ENCODE measurements at regions not wholly inside any gene's neighbourhood (a gene's known extent, or its start where the extent isn't known, plus 50 kb on each side); places are given as distances from the start of the nearest gene placed in this dataset.
"Not testable (repeated sequence)": the region's sequence is repeated elsewhere in the genome, so short reads cannot be mapped to it uniquely, and the experiment has no call there.

DNA sequence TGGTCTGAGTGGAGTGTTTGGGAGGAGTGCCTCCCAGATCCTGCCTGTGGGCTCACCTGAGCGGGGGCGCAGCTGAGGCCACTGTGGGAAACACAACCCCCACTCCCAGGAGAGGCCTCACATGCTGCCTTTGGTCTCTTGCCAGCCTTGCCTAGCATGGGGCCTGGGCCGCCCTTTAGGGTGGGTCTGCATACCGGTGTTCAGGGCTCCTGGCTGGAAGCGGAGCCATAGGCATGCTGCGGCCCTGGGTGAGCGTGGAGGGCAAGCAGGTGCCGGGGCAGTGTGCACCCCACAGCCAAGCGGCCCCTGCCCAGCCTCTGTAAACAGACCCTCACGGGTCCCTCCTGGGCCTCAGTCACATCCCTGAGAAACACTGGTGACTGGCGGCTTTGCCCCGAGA, 255.3 kb downstream of the ANKRD30B start:
- WGBS, 2 donors: 90 to 91% methylated on average over 4 to 12 of the region's 12 CpGs
- ATAC-seq (ENCODE audit: low FRiP score); DNase-seq; H3K4me1 ChIP-seq (ENCODE audit: control insufficient read depth in 1 of 2, insufficient read depth in 2 of 2, low read length in 2 of 2); H3K4me3 ChIP-seq (ENCODE audit: low read length in 2 of 2); H3K27ac ChIP-seq (ENCODE audit: low read depth in 1 of 2, low read length in 2 of 2); H3K36me3 ChIP-seq (ENCODE audit: control insufficient read depth in 1 of 2, insufficient read depth in 2 of 2, low read length in 1 of 2); H3K9me3 ChIP-seq (ENCODE audit: control insufficient read depth, low read length); intact Hi-C loops (cut with DNase I); H3K27me3 ChIP-seq (ENCODE audit: control insufficient read depth in 1 of 2, insufficient read depth in 2 of 2, low read length in 1 of 2): not testable (repeated sequence)

DNA sequence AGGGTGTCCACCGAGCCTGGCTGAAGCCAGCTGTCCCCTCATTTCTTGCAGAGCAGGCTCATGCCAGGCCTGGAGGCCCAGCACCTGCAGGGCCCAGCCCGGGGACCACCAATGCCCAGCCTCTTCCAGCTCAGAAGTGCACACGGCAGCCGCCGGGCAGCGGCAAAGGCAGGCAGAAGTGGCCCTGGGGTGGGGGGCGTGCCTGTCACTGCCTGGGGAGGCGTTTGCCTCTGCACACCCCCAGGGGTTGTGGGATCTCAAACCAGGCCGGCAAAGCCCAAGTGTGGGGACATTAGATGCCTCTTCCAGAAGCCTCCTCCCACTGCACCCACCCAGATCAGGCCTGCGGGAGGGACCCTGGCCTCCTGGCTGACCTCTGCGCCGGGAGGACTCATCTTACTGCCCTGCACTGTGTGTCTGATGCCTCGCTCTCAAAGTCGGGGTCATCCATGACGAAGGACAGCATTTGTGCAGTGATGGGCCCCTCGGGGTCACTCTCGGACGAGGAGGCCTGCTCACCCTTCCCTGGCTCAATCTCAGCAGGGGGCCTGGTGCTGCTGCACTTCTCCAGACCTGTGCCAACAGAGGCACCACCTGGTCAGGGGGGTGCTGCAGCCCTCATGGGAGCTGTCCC, 255.8 kb downstream of the ANKRD30B start:
- H3K9me3 ChIP-seq (ENCODE audit: control insufficient read depth, low read length); intact Hi-C loops (cut with DNase I); H3K27me3 ChIP-seq (ENCODE audit: control insufficient read depth in 1 of 2, insufficient read depth in 2 of 2, low read length in 1 of 2); H3K4me3 ChIP-seq (ENCODE audit: low read length in 2 of 2); H3K4me1 ChIP-seq (ENCODE audit: control insufficient read depth in 1 of 2, insufficient read depth in 2 of 2, low read length in 2 of 2); DNase-seq; H3K27ac ChIP-seq (ENCODE audit: low read depth in 1 of 2, low read length in 2 of 2); ATAC-seq (ENCODE audit: low FRiP score); H3K36me3 ChIP-seq (ENCODE audit: control insufficient read depth in 1 of 2, insufficient read depth in 2 of 2, low read length in 1 of 2): not testable (repeated sequence)
- 88 to 90% methylated on average over 18 of the region's 18 CpGs for WGBS, 2 donors

DNA sequence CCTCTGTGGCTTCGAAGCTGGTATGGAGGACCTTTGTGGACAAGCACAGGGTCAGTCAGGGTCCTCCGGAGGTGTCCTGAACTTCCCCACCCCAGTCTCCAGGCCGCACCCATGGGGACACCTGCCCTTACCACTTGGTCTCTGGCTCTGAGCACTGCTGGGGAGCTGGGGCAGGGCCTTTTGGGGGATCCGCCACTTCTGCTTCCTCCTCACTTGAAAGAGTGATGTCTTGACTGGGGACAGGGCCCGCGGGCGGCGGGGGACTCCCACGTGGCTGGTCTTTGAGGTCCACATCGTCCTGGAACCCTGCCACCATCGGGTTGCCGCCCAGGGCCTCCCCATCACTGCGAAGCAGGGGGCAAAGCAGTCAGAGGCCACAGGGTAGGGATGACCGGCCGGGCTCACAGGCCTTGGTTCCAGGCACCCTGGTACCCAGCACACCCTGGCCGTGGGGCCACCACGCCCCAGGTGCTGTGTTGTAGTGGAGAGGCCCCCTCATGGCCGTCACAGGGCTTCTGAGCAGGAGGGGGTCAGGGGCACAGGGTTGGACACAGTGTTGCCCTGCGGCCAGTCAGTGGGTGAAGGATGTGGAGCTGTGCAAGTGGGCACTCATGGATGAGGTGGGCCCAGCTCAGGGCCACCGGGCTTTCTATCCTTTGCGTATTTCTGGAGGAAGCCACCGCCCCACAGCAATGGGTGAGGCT, 256.4 kb downstream of the ANKRD30B start:
- DNase-seq; ATAC-seq (ENCODE audit: low FRiP score): not testable (repeated sequence)

DNA sequence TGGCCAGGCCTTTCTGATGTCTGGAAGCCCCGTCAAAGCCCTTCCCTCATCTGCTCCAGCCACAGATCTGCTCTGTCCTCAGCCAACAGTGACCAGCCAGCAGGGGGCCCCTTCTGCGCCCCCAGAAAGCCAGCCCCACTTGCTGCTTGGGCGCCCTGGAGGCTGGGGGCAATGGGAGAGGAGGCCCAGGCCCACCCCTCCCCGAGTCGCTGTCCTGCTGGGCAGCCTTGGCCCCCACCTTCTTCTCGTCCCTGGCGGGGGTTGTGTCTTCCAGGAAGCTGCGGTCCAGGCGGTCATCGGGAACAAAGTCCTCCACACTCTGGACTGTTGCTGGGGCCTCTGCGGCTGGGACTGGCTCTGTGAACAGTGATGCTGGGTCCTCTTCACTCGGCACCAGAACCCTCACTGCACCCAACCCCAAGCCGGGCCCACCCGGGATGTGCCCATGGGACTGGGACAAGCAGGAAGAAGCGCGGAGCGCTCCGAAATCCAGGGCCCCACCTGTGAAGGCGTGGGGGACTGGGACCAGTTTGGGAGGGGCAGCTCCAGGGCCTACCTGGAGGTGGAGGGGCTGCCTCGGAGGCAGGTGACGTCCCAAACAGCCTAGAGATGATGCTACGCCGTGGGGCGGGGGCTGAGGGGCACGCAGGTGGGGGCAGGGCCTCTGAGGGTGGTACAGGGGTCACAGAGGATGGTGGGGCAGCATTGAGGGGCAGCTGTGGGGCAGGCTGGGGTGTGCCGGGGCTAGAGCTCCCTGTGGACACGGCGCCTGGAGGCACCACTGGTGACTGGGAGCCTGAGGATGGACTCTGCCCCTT, 257.6 kb downstream of the ANKRD30B start:
- no peaks in the 10 kb centered on the region for H3K4me1 ChIP-seq (ENCODE audit: control insufficient read depth in 1 of 2, insufficient read depth in 2 of 2, low read length in 2 of 2)
- H3K36me3 ChIP-seq (ENCODE audit: control insufficient read depth in 1 of 2, insufficient read depth in 2 of 2, low read length in 1 of 2): no peaks in the 10 kb centered on the region
- H3K27ac ChIP-seq (ENCODE audit: low read depth in 1 of 2, low read length in 2 of 2): no peak overlapping the region
- no peaks in the 10 kb centered on the region for H3K27me3 ChIP-seq (ENCODE audit: control insufficient read depth in 1 of 2, insufficient read depth in 2 of 2, low read length in 1 of 2)
- DNase-seq: no peak
- ATAC-seq (ENCODE audit: low FRiP score): no peak
- no peaks in the 10 kb centered on the region for H3K9me3 ChIP-seq (ENCODE audit: control insufficient read depth, low read length)
- intact Hi-C loops (cut with DNase I): no loop called here
- 89 to 91% methylated on average over 28 of the region's 28 CpGs for WGBS, 2 donors
- no peak overlapping the region for H3K4me3 ChIP-seq (ENCODE audit: low read length in 2 of 2)

More for the DNA sequence above, 256.4 kb downstream of the ANKRD30B start:
- H3K4me3 ChIP-seq (ENCODE audit: low read length in 2 of 2); H3K27me3 ChIP-seq (ENCODE audit: control insufficient read depth in 1 of 2, insufficient read depth in 2 of 2, low read length in 1 of 2); H3K9me3 ChIP-seq (ENCODE audit: control insufficient read depth, low read length); H3K4me1 ChIP-seq (ENCODE audit: control insufficient read depth in 1 of 2, insufficient read depth in 2 of 2, low read length in 2 of 2); intact Hi-C loops (cut with DNase I); H3K27ac ChIP-seq (ENCODE audit: low read depth in 1 of 2, low read length in 2 of 2); H3K36me3 ChIP-seq (ENCODE audit: control insufficient read depth in 1 of 2, insufficient read depth in 2 of 2, low read length in 1 of 2): not testable (repeated sequence)
- 89 to 92% methylated on average over 18 to 22 of the region's 22 CpGs for WGBS, 2 donors

DNA sequence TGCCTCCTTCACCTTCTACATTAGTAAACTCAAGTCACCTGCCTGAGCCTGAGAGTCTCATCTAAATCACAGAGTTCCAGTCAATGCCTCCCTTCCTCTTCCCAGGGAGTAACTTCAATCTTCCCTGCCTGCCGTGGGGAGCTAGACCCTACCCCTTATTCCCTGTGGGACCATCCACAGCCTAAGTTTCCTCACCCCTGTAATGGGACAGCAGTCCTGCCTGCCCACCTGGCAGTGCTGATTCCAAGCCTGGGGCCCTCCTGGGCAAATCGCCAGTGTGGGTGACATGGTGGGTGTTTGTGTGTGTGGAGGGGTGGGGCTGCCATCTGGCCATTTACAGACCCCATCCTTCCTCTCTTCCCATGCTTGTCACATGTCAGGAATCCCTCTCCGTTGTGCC, 258.6 kb downstream of the ANKRD30B start:
- intact Hi-C loops (cut with DNase I); H3K36me3 ChIP-seq (ENCODE audit: control insufficient read depth in 1 of 2, insufficient read depth in 2 of 2, low read length in 1 of 2); H3K4me1 ChIP-seq (ENCODE audit: control insufficient read depth in 1 of 2, insufficient read depth in 2 of 2, low read length in 2 of 2); H3K4me3 ChIP-seq (ENCODE audit: low read length in 2 of 2); ATAC-seq (ENCODE audit: low FRiP score); H3K9me3 ChIP-seq (ENCODE audit: control insufficient read depth, low read length); H3K27me3 ChIP-seq (ENCODE audit: control insufficient read depth in 1 of 2, insufficient read depth in 2 of 2, low read length in 1 of 2); H3K27ac ChIP-seq (ENCODE audit: low read depth in 1 of 2, low read length in 2 of 2); DNase-seq: not testable (repeated sequence)
- 66 to 67% methylated on average over 2 to 3 of the region's 3 CpGs for WGBS, 2 donors

DNA sequence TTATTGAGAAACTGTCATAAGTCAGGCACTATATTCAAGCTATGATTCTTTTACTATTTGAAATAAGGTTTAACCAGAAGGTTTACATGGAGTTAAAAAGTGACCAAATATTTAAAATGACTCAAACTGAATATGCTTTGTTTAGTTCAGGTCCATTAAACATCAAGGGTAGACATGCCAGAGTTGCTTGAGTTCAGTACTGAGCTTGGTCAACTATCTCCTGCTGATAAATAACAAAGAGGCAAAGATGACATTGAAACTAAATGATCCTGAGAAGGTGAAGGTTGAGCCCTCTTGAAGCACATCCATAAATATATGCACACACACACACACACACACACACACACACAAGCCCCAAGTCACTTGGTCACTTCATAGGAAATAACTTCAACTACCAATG, 278.1 kb downstream of the ANKRD30B start:
- ATAC-seq (ENCODE audit: low FRiP score); intact Hi-C loops (cut with DNase I); DNase-seq; H3K4me3 ChIP-seq (ENCODE audit: low read length in 2 of 2); H3K27ac ChIP-seq (ENCODE audit: low read depth in 1 of 2, low read length in 2 of 2); H3K4me1 ChIP-seq (ENCODE audit: control insufficient read depth in 1 of 2, insufficient read depth in 2 of 2, low read length in 2 of 2); H3K36me3 ChIP-seq (ENCODE audit: control insufficient read depth in 1 of 2, insufficient read depth in 2 of 2, low read length in 1 of 2); H3K9me3 ChIP-seq (ENCODE audit: control insufficient read depth, low read length); H3K27me3 ChIP-seq (ENCODE audit: control insufficient read depth in 1 of 2, insufficient read depth in 2 of 2, low read length in 1 of 2): not testable (repeated sequence)

DNA sequence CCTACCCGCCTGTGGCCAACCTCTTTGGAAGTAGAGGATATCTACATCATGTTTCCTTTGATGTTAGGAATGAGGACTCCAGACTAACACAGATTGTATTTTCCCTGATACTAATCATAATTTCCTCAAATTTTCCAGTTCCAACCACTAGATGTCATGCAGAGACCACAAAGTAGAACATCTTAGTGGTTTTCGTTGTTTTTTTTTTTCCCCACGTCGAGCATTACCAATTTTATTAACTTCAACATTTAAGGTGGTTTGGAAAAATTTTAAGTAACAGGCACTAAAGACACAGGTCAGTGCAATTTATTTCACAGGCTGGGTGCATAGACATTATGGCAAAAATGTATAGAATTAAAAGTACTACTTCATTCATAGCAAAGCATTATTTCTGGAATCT, 280.1 kb downstream of the ANKRD30B start:
- H3K4me3 ChIP-seq (ENCODE audit: low read length in 2 of 2); H3K27ac ChIP-seq (ENCODE audit: low read depth in 1 of 2, low read length in 2 of 2); H3K9me3 ChIP-seq (ENCODE audit: control insufficient read depth, low read length); DNase-seq; ATAC-seq (ENCODE audit: low FRiP score); H3K4me1 ChIP-seq (ENCODE audit: control insufficient read depth in 1 of 2, insufficient read depth in 2 of 2, low read length in 2 of 2); H3K36me3 ChIP-seq (ENCODE audit: control insufficient read depth in 1 of 2, insufficient read depth in 2 of 2, low read length in 1 of 2); H3K27me3 ChIP-seq (ENCODE audit: control insufficient read depth in 1 of 2, insufficient read depth in 2 of 2, low read length in 1 of 2); intact Hi-C loops (cut with DNase I): not testable (repeated sequence)
- WGBS, 2 donors: 7 to 10% methylated on average over 4 of the region's 4 CpGs

DNA sequence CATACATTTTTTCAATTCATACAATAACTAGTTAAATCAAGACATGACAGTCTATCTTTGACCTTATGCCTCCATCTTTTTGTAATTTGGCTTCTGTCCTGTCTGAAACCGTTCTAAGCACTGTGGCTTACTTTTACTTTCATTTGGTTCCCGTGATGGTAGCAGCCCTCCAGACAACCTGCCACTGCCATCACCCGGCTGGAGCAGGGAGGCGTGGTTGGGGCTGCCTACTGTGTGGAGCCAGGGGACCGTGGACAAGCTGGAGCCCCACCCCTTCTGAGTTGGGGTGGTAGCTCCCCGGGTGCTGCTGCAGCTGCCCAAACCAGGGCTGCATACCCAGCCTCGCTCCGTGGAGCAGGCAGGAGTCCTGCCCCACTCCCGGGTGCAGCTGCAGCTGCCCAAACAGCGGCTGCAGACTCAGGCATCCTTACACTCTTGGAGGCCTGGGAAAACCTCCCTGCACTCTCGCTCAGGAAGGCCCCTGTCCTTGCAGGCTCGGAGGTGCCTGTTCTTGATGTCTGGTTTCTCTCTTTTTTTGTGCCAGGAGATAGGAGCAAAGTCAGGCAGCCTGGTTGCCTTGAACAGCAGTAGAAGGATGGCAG, 312.4 kb downstream of the ANKRD30B start:
- H3K27ac ChIP-seq (ENCODE audit: low read depth in 1 of 2, low read length in 2 of 2); DNase-seq; ATAC-seq (ENCODE audit: low FRiP score); H3K4me3 ChIP-seq (ENCODE audit: low read length in 2 of 2); intact Hi-C loops (cut with DNase I); H3K4me1 ChIP-seq (ENCODE audit: control insufficient read depth in 1 of 2, insufficient read depth in 2 of 2, low read length in 2 of 2); H3K36me3 ChIP-seq (ENCODE audit: control insufficient read depth in 1 of 2, insufficient read depth in 2 of 2, low read length in 1 of 2); H3K27me3 ChIP-seq (ENCODE audit: control insufficient read depth in 1 of 2, insufficient read depth in 2 of 2, low read length in 1 of 2); H3K9me3 ChIP-seq (ENCODE audit: control insufficient read depth, low read length): not testable (repeated sequence)
- 76% methylated on average over 7 to 11 of the region's 12 CpGs for WGBS, 2 donors

All from aorta (tissue), 5 donors.